Left hindlimb (tissue), 1 donor: ENCODE measurements at regions not wholly inside any gene's neighbourhood (a gene's known extent, or its start where the extent isn't known, plus 50 kb on each side); places are given as distances from the start of the nearest gene placed in this dataset.

Experiments used
- DNase-seq: peaks from one replicate; pipeline ENCODE4 v3.0.0-alpha.2; 2018

GRCh38 chr2:134189009-134189720, 64.7 kb upstream of the MGAT5 start:
- DNase-seq, result no peak

DNA sequence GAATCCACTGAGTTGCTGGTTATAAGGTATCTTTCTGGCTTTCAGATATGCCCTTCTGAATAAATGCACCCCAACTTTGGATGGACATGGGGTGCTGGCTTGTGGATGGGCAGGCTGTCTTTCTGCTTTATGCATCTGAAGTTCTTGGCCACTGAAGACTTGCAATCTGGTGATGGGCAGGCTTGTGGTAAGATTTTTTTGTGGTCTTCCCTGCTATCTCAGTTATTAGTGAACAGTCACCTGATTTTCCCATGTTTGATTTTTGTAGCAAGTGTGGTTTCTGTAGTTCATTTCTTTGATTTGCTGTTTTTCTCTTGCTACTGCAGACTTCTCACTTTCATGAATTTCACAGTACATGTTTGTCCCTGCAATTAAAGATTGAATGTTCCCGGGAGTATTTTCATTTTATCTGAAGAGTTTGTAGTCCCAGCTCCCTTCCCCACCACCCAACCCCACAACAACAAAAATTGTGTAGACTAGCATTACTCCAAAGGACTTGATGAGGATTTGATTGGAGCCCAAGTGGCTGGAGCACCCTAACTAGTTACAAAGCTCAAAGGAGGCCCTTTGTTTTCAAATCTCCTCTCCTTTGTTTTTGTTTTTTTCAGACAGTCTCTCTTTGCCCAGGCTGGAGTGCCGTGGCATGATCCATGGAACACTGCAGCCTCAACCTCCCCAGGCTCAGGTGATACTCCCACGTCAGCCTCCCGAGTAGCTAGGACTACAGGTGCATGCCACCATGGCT, 63.6 kb upstream of the MGAT5 start:
- no peak for DNase-seq

DNA sequence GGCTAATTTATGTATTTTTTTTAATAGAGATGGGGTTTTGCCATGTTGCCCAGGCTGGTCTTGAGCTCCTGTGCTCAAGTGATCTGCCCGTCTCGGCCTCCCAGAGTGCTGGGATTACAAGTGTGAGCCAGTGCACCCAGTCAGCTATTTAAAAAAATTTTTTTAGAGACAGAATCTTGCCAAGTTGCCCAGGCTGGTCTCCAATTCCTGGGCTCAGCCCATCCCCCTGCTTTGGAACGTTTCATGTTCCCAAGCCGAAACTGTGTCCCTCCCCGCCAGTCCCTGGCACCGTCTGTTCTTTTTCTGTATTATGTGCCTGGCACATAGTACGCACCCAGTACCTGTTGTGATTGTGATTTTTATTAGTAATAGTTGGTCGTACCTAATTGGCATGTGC, 63.1 kb upstream of the MGAT5 start:
- DNase-seq, result no peak

GRCh38 chr2:134191835-134192234, 62.0 kb upstream of the MGAT5 start:
- DNase-seq, result no peak

GRCh38 chr2:134193006-134193405, 60.9 kb upstream of the MGAT5 start:
- DNase-seq, result no peak

DNA sequence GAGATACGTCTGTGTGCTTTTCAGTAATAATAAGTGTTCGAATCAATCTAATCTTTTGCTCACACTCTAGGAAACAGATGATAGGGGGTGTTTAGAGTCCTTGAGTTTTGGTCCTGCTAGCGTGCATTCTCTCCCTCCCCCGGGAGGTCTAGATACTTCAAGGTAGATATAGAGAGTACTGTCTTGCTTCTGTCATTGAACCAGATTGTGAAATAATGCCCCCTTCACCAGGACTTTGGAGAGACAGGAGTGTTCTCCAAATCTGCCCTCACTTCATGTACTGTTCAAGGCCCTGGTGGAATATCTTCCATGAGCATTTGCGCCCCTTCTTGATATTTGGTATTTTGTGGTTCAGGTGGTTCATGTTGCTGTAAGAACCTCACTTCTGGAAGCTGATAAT, 59.4 kb upstream of the MGAT5 start:
- no peak for DNase-seq

GRCh38 chr2:134195341-134195740, 58.5 kb upstream of the MGAT5 start:
- DNase-seq, result no peak

GRCh38 chr2:134197445-134197844, 56.4 kb upstream of the MGAT5 start:
- DNase-seq, result no peak

GRCh38 chr2:134198006-134198634, 55.8 kb upstream of the MGAT5 start:
- DNase-seq, result no peak

GRCh38 chr2:134199123-134199522, 54.7 kb upstream of the MGAT5 start:
- DNase-seq, result no peak

GRCh38 chr2:134200036-134200618, 53.7 kb upstream of the MGAT5 start:
- DNase-seq, result no peak

DNA sequence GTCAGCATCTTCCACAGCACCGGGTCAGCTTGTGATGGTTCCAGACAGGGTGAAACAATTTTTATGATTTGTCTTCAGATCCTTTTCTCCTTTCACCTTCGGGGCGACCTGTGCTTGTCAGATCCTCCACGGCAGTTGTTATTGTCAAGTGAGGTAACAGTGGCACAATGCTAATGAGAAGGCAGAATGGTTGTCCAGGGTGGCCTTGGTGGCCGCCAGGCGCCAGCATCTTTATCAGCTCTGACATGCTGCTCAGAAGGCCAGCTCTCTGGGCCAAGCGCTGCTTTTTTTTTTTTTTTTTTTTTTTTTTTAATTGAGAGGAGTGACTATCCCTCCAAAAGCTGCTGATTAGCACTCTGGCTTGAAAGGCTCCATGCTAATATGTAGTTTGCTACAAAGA, 52.3 kb upstream of the MGAT5 start:
- no peak for DNase-seq

GRCh38 chr2:134202371-134202770, 51.5 kb upstream of the MGAT5 start:
- no peak for DNase-seq

GRCh38 chr2:134203175-134203574, 50.7 kb upstream of the MGAT5 start:
- no peak for DNase-seq
